Coronary artery (tissue), 2 donors: ENCODE measurements at regions not wholly inside any gene's neighbourhood (a gene's known extent, or its start where the extent isn't known, plus 50 kb on each side); places are given as distances from the start of the nearest gene placed in this dataset.
"Not testable (repeated sequence)": the region's sequence is repeated elsewhere in the genome, so short reads cannot be mapped to it uniquely, and the experiment has no call there.

Experiments used
- DNase-seq: peaks from one replicate; pipeline ENCODE4 v3.0.0-alpha.2; 2017; ENCODE audit warnings: low spot score
- H3K27ac ChIP-seq, 2 donors: fragments of 200-600 bp; sonication (generic); one replicate each; pipeline ENCODE4 v1.5.1; 2016 to 2019
- H3K4me3 ChIP-seq: fragments of 200-600 bp; sonication (generic); 2 replicates; pipeline ENCODE4 v1.5.1; 2016; ENCODE audit warnings: mild to moderate bottlenecking, moderate library complexity
- TF ChIP-seq, protein P1 (sequence below): fragments of 200-600 bp; sonication (generic); IDR thresholded peaks from one replicate; pipeline ENCODE4 v1.5.1; 2019; ENCODE audit warnings: antibody characterized with exemption

DNA sequence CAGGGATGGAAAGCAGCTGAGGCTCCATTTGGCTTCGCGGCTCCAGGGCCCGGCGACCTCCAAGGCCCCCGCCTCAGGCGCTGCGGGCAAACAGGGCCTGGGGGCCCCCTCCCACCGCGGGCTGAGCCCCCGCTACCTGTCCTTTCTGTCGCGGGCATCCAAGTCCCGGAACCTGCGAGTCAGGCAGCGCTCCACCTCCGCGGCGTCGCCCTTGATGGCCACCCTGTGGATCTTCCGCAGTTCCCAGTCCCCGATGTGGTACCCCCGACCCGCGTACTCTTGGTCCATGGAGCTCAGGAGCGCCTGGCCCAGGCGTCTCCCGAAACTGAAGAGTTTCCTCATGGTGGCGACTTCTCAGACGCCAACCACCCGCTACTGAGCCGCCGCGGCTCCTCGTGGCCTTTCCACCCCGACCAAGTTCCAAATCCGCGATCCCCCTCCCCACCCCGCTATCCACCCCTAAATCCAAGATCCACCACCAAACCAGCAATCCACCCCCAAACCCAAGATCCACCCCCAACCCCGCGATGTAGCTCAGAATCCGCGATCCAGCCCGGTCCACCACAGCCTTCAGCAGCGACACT lies 86.5 kb upstream of the CCDC180 start:
- TF ChIP-seq, protein P1, sequence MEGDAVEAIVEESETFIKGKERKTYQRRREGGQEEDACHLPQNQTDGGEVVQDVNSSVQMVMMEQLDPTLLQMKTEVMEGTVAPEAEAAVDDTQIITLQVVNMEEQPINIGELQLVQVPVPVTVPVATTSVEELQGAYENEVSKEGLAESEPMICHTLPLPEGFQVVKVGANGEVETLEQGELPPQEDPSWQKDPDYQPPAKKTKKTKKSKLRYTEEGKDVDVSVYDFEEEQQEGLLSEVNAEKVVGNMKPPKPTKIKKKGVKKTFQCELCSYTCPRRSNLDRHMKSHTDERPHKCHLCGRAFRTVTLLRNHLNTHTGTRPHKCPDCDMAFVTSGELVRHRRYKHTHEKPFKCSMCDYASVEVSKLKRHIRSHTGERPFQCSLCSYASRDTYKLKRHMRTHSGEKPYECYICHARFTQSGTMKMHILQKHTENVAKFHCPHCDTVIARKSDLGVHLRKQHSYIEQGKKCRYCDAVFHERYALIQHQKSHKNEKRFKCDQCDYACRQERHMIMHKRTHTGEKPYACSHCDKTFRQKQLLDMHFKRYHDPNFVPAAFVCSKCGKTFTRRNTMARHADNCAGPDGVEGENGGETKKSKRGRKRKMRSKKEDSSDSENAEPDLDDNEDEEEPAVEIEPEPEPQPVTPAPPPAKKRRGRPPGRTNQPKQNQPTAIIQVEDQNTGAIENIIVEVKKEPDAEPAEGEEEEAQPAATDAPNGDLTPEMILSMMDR = no peak
- no peak for DNase-seq
- no peak overlapping the region for H3K27ac ChIP-seq

DNA sequence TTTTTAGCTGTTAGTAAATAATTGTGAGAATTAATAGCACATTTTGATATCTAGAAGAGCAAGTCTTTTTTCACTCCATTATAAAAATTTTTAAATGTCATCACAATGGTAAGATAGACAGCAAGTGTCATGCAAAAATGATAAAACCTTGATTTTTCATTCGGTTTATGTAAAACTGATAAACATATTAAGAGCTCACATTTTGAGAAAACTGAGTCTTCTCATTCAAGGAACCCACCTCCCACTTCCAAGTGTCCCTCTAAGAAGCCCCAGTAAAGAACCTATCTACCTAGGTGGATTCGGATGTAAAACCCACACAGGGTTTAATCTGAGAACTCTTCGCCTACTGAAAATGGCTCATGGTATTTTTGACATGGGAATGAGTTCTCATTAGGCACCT lies 87.1 kb upstream of the CCDC180 start:
- DNase-seq, H3K27ac ChIP-seq, H3K4me3 ChIP-seq: not testable (repeated sequence)

More for the DNA sequence above, 86.5 kb upstream of the CCDC180 start:
- peak overlapping the region; percentile 67 for H3K4me3 ChIP-seq

DNA sequence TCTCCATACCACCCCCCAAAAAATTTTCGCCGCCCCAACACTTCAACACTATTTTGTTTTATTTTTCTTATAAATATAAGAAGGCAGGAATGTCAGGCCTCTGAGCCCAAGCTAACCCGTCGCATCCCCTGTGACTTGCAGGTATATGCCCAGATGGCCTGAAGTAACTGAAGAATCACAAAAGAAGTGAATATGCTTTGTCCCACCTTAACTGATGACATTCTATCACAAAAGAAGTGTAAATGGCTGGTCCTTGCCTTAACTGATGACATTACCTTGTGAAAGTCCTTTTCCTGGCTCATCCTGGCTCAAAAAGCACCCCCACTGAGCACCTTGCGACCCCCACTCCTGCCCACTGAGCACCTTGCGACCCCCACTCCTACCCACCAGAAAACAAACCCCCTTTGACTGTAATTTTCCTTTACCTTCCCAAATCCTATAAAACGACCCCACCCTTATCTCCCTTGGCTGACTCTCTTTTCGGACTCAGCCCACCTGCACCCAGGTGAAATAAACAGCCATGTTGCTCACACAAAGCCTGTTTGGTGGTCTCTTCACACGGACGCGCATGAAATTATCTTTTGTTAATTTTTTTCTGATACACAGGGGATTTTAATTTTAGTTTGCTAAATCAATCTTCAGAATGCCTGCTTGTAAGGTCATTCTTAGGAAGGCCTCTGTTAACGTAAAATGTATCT lies 87.9 kb upstream of the CCDC180 start:
- not testable (repeated sequence) for H3K27ac ChIP-seq, DNase-seq, H3K4me3 ChIP-seq

DNA sequence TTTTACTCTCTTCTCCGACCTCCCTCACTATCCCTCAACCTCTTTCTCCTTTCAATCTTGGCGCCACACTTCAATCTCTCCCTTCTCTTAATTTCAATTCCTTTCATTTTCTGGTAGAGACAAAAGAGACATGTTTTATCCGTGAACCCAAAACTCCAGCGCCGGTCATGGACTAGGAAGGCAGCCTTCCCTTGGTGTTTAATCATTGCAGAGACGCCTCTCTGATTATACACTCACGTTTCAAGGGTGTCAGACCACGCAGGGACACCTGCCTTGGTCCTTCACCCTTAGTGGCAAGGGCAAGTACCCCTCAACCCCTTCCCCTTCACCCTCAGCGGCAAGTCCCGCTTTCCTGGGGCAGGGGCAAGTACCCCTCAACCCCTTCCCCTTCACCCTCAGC lies 92.3 kb upstream of the CCDC180 start:
- not testable (repeated sequence) for H3K27ac ChIP-seq, DNase-seq, H3K4me3 ChIP-seq

DNA sequence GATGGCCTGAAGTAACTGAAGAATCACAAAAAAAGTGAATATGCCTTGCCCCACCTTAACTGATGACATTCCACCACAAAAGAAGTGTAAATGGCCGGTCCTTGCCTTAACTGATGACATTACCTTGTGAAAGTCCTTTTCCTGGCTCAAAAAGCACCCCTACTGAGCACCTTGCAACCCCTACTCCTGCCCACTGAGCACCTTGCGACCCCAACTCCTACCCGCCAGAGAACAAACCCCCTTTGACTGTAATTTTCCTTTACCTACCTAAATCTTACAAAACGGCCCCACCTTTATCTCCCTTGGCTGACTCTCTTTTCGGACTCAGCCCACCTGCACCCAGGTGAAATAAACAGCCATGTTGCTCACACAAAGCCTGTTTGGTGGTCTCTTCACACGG lies 92.9 kb upstream of the CCDC180 start:
- DNase-seq, H3K4me3 ChIP-seq, H3K27ac ChIP-seq: not testable (repeated sequence)

GRCh38 chr9:97199683-97200082 lies 107.8 kb upstream of the CCDC180 start:
- not testable (repeated sequence) for H3K4me3 ChIP-seq, DNase-seq, H3K27ac ChIP-seq

- not testable (repeated sequence) for H3K4me3 ChIP-seq, H3K27ac ChIP-seq, DNase-seq
Observed at GRCh38 chr9:97193767-97194166, 113.7 kb upstream of the CCDC180 start.

DNA sequence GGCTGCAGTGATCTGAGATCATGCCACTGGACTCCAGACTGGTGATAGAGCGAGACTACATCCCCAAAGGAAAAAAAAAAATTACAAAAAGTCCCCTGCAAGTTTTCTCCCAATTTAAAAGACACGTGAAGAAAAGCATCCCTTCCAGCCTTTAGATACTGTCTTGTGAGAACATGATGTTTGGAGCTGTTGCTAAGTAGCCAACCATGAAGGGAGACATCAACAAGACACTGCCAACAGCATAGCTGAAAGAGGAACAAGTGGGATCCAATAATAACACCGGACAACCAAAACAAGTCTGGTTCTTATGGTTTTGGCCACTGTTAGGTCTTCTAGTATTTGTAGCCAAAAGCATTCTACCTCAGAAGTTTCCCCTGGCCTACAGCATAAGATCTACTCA lies 118.9 kb upstream of the CCDC180 start:
- DNase-seq = no peak
- no peak overlapping the region for H3K27ac ChIP-seq
- TF ChIP-seq, protein P1 = no peak
- H3K4me3 ChIP-seq = no peak overlapping the region

- H3K27ac ChIP-seq, DNase-seq, H3K4me3 ChIP-seq: not testable (repeated sequence)
Observed at GRCh38 chr9:97187706-97188105, 119.8 kb upstream of the CCDC180 start.

DNA sequence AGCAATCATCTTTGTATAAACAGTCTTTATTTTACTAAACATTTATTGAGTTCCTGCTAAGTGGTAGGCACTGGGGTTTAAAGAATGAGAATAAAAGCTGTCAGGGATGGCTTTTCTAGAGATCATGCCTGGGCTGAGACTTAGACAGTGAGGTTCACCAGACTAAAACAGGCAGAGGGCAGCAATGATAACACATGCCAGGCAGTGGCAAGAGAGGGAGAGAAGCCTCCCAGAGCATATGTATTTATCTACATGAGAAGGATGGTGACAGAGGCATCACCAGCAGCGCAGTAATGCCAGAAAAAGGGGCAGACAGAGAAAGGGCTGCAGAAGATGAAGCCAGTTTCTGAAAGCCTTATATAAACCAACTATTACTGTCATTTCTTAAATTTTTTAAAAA lies 121.0 kb upstream of the CCDC180 start:
- TF ChIP-seq, protein P1 = no peak
- H3K27ac ChIP-seq = no peak overlapping the region
- no peak overlapping the region for H3K4me3 ChIP-seq
- no peak for DNase-seq

DNA sequence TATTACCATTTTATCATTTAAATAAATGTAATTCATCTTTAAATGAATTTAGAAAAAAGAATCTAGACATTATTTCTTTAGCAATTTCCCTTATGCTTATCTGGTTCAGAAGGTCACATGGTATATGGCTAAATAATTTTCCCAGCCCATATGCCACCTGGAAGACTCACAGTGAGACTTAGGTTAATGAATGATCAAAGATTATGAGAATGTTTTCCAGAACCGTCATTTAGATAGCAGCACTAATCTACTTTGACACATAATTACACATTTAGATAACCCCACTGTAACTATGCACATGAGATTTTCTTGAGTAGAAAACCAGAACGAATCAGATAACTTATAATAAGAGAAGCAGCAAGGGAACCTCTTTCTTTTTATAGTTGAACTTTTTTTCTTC lies 124.9 kb upstream of the CCDC180 start:
- not testable (repeated sequence) for H3K27ac ChIP-seq, H3K4me3 ChIP-seq, DNase-seq
